B cell (primary cell): ENCODE measurements at regions not wholly inside any gene's neighbourhood (a gene's known extent, or its start where the extent isn't known, plus 50 kb on each side); places are given as distances from the start of the nearest gene placed in this dataset.

Experiments
- EZH2 ChIP-seq: IDR thresholded peaks from 2 replicates; pipeline ENCODE4 v1.6.1; 2012; ENCODE audit warnings: borderline replicate concordance, low read depth, mild to moderate bottlenecking, moderate library complexity, low read length; ENCODE audit not compliant: insufficient read depth, poor library complexity, severe bottlenecking
- TF ChIP-seq, protein P1 (sequence below): fragments of 200-600 bp; IDR thresholded peaks from one replicate; pipeline ENCODE4 v1.8.0; 2022; ENCODE audit warnings: antibody characterized with exemption, mild to moderate bottlenecking

DNA sequence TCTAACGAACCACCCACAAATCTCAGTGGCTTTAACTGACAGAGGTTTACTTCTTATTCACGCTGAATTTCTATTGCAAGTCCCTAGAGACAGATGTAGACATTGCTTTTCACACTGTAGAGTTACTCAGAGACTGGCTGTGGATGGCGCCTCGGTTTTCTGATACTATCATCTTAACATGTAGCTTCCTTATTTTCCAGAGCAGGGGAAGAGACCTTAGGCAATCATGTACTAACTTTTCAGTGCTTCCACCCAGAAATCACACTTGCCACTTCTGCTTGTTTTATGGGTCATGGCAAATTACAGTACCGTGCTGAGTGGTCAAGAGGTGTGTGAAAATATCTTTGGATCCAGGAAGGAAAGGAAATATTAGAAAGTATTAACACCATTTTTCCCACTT is 65.4 kb downstream of the MAF start:
- TF ChIP-seq EZH2, result no peak
- TF ChIP-seq, protein P1, sequence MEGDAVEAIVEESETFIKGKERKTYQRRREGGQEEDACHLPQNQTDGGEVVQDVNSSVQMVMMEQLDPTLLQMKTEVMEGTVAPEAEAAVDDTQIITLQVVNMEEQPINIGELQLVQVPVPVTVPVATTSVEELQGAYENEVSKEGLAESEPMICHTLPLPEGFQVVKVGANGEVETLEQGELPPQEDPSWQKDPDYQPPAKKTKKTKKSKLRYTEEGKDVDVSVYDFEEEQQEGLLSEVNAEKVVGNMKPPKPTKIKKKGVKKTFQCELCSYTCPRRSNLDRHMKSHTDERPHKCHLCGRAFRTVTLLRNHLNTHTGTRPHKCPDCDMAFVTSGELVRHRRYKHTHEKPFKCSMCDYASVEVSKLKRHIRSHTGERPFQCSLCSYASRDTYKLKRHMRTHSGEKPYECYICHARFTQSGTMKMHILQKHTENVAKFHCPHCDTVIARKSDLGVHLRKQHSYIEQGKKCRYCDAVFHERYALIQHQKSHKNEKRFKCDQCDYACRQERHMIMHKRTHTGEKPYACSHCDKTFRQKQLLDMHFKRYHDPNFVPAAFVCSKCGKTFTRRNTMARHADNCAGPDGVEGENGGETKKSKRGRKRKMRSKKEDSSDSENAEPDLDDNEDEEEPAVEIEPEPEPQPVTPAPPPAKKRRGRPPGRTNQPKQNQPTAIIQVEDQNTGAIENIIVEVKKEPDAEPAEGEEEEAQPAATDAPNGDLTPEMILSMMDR, result no peak
